ENCODE measurements at regions not wholly inside any gene's neighbourhood (a gene's known extent, or its start where the extent isn't known, plus 50 kb on each side); places are given as distances from the start of the nearest gene placed in this dataset.

DNA sequence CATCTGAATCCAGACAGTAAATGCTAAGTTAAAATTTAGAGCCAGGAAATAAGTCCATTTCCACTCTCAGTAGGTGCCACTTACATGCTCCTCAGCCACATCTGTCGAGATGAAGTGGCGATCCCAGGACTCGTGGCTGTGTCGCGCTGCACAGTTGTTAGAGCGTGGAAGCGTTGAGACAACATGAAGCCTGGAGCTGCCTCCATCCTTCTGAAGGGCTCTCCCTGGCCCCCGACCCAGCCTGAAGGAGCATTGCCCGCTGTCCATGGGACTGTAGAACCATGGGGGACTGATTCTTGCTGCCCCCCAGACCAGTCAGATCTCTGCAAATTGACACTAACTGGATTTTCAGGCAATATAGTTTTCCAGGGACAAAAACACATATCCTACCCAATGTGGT is 58.9 kb downstream of the IRX1 start:
- Histone ChIP-seq H3K9me3 (no peaks in the 10 kb centered on the region), H3K4me3 (no peak overlapping the region), H3K4me1 (no peaks in the 10 kb centered on the region), H3K27me3 (no peaks in the 10 kb centered on the region), H3K27ac (no peak overlapping the region), H3K36me3 (no peaks in the 10 kb centered on the region)
- TF ChIP-seq, protein P1, sequence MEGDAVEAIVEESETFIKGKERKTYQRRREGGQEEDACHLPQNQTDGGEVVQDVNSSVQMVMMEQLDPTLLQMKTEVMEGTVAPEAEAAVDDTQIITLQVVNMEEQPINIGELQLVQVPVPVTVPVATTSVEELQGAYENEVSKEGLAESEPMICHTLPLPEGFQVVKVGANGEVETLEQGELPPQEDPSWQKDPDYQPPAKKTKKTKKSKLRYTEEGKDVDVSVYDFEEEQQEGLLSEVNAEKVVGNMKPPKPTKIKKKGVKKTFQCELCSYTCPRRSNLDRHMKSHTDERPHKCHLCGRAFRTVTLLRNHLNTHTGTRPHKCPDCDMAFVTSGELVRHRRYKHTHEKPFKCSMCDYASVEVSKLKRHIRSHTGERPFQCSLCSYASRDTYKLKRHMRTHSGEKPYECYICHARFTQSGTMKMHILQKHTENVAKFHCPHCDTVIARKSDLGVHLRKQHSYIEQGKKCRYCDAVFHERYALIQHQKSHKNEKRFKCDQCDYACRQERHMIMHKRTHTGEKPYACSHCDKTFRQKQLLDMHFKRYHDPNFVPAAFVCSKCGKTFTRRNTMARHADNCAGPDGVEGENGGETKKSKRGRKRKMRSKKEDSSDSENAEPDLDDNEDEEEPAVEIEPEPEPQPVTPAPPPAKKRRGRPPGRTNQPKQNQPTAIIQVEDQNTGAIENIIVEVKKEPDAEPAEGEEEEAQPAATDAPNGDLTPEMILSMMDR (IDR thresholded peaks at IDR 0.05) = no peak
- no peak for TF ChIP-seq POLR2A (IDR thresholded peaks at IDR 0.05)
- DNase-seq = no peak

DNA sequence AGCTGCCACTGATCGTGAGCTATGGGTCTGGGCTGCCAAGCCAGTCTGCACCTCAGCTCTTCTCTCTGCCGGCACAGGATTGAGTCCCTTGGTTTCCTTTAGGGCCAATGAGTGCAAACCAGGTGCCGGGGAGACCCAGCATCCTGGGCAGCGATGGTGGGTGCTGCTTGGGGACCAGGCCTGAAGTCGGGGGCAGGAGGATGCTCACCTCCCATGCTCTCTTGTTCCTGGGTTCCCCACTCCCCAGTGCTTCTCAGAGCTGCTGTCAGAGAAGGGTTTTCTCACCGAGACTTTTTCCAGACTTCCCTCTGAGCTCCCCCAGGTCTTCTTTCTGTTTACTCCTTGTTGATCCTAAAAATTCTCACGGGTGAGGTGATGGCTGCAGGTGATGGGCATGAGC is 61.2 kb downstream of the IRX1 start:
- DNase-seq = no peak
- Histone ChIP-seq H3K4me1 (no peaks in the 10 kb centered on the region), H3K36me3 (no peaks in the 10 kb centered on the region), H3K27me3 (no peaks in the 10 kb centered on the region), H3K4me3 (no peak overlapping the region), H3K9me3 (no peaks in the 10 kb centered on the region), H3K27ac (no peak overlapping the region)
- TF ChIP-seq, protein P1 (IDR thresholded peaks at IDR 0.05) = no peak
- TF ChIP-seq POLR2A (IDR thresholded peaks at IDR 0.05) = no peak

DNA sequence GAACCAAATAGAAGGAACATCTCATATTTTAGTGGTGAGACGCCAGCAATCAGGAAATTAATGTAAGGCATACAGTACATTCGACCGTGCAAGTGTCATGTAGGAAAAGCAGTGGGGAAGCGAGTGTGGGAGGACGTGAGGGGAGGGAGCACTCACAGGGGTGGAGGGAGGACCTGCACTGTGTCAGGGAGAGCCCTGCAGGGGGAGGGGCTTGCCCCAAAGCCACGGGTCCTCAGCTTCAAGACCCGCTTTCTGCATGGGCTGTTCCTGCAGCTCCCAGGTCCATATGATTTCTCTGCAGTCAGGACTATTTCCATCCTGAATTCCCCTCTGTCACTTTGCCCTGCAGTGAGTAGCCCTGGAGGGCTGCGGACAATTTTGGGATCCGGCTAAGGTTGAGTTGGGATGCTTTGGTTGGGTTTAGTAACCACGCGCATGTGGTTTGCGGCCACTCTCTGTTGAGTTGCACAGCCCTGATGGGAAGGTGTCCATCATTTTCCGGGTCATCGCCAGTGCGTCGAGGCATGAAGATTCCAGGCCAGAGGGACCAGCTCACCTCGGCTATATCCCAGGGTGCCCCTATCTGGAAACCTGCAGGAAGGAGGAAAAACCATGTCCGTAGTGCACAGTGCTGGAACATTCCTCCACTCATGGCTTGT is 61.9 kb downstream of the IRX1 start:
- no peak overlapping the region for H3K27ac ChIP-seq

DNA sequence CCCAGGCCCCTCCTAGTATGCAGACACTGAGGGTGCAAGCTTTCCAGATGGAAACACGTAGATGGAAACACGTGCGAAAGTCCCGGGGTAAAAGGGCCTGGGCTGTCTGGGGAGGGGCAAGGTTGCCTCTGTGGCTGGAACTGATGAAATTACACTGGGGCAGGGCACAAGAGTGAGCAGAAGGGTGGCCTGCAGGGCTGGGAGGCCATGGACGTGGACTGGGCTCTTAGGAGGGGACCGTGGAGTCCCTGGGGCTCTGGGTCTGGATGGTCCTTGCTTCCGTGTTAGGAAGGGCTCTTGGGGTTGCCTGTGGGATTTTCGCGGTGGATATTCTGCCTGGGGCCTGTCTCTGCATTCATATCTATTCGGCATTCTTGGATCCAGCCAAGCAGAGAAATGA is 63.3 kb downstream of the IRX1 start:
- H3K36me3 ChIP-seq = no peaks in the 10 kb centered on the region
- H3K4me3 ChIP-seq = no peak overlapping the region
- H3K27me3 ChIP-seq = no peaks in the 10 kb centered on the region
- no peaks in the 10 kb centered on the region for H3K4me1 ChIP-seq
- TF ChIP-seq, protein P1 (IDR thresholded peaks at IDR 0.05) = no peak
- TF ChIP-seq POLR2A (IDR thresholded peaks at IDR 0.05) = no peak
- no peaks in the 10 kb centered on the region for H3K9me3 ChIP-seq
- no peak for DNase-seq
- no peak overlapping the region for H3K27ac ChIP-seq

More for the DNA sequence above, 61.9 kb downstream of the IRX1 start:
- H3K36me3 ChIP-seq = no peaks in the 10 kb centered on the region
- H3K4me3 ChIP-seq = no peak overlapping the region
- no peaks in the 10 kb centered on the region for H3K9me3 ChIP-seq
- TF ChIP-seq POLR2A (IDR thresholded peaks at IDR 0.05) = no peak
- TF ChIP-seq, protein P1 (IDR thresholded peaks at IDR 0.05) = no peak
- no peak for DNase-seq
- H3K27me3 ChIP-seq = no peaks in the 10 kb centered on the region
- no peaks in the 10 kb centered on the region for H3K4me1 ChIP-seq

DNA sequence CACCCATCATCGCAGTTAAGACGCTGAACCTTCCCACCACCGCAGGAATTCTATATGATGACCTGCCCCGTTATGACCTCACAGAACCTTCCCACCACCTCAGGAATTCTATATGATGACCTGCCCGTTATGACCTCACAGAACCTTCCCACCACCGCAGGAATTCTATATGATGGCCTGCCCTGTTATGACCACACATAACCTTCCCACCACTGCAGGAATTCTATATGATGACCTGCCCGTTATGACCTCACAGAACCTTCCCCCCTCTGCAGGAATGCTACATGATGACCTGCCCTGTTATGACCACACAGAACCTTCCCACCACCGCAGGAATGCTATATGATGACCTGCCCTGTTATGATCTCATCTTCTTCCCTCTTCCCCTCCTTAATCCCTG is 64.3 kb downstream of the IRX1 start:
- Histone ChIP-seq H3K36me3 (no peaks in the 10 kb centered on the region), H3K27ac (no peak overlapping the region), H3K9me3 (no peaks in the 10 kb centered on the region), H3K4me1 (no peaks in the 10 kb centered on the region), H3K27me3 (no peaks in the 10 kb centered on the region), H3K4me3 (no peak overlapping the region)
- no peak for TF ChIP-seq POLR2A (IDR thresholded peaks at IDR 0.05)
- TF ChIP-seq, protein P1 (IDR thresholded peaks at IDR 0.05) = no peak
- no peak for DNase-seq

DNA sequence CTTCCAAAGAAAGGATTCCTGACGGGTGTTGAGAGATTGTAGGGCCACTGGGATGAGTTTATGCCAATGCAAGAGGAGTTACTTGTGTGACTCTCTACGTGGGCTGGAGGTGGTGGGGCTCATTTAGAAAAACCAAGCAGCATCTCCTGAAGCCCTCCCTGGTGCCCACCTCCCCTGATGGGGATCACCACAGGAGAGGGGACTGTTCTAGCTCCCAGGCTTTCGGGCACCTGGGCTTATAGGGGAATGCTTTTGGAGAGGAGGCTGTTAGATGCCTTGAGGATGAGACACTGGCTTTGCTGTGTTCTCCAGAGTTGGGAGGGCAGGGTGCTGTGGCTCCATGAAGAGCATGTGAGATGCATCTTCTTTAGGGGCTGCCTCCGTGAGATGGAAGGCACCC is 65.0 kb downstream of the IRX1 start:
- TF ChIP-seq, protein P1 (IDR thresholded peaks at IDR 0.05) = no peak
- TF ChIP-seq POLR2A (IDR thresholded peaks at IDR 0.05) = no peak
- no peaks in the 10 kb centered on the region for H3K27me3 ChIP-seq
- no peak for DNase-seq

More for the DNA sequence above, 65.0 kb downstream of the IRX1 start:
- H3K36me3 ChIP-seq = no peaks in the 10 kb centered on the region
- no peak overlapping the region for H3K27ac ChIP-seq
- no peak overlapping the region for H3K4me3 ChIP-seq
- no peaks in the 10 kb centered on the region for H3K4me1 ChIP-seq
- no peaks in the 10 kb centered on the region for H3K9me3 ChIP-seq

All from Peyer's patch (tissue), 4 donors.